Adrenal gland (tissue), 9 donors: ENCODE measurements at regions not wholly inside any gene's neighbourhood (a gene's known extent, or its start where the extent isn't known, plus 50 kb on each side); places are given as distances from the start of the nearest gene placed in this dataset.
A peak's percentile ranks its signal among the peaks of the same experiment; 100 is the strongest.

Experiments
- DNase-seq, 7 donors: peaks; one replicate each; pipeline ENCODE4 v3.0.0-alpha.2; 2019 to 2020
- H3K27ac ChIP-seq, 5 donors: fragments of 200-600 bp; sonication (generic) in 4 of 5; 1 replicate in 3 of 5; 2 replicates in 2 of 5; pipeline versions ENCODE4 v1.5.1 to v1.8.0; 2016 to 2020; ENCODE audit warnings: mild to moderate bottlenecking in 1 of 5
- H3K27me3 ChIP-seq: fragments of 200-600 bp; 2 replicates; pipeline ENCODE4 v1.8.0; 2021
- H3K36me3 ChIP-seq, 2 donors: fragments of 200-600 bp; replicated peaks in 1 of 2; 1 replicate in 1 of 2; 2 replicates in 1 of 2; pipeline versions ENCODE4 v1.5.1 to v1.8.0; 2018 to 2022
- H3K4me1 ChIP-seq, 2 donors: fragments of 200-600 bp; replicated peaks in 1 of 2; 1 replicate in 1 of 2; 2 replicates in 1 of 2; pipeline versions ENCODE4 v1.5.1 to v1.8.0; 2018 to 2021
- H3K4me3 ChIP-seq, 4 donors: fragments of 200-600 bp; sonication (generic) in 3 of 4; one replicate each; pipeline ENCODE4 v1.5.1; 2016 to 2018
- H3K9me3 ChIP-seq, 3 donors: fragments of 200-600 bp; sonication (generic) in 1 of 3; replicated peaks in 1 of 3; 1 replicate in 2 of 3; 2 replicates in 1 of 3; pipeline versions ENCODE4 v1.5.1 to v1.8.0; 2016 to 2021
- POLR2A ChIP-seq, 2 donors: fragments of 450-650 bp; IDR thresholded peaks; one replicate each; pipeline ENCODE4 v1.6.1; 2017; ENCODE audit warnings: antibody characterized with exemption in 2 of 2, mild to moderate bottlenecking in 2 of 2, moderate library complexity in 1 of 2
- WGBS, 4 donors: extraction: QIAGEN DNeasy Blood & Tissue Kit in 2 of 4; methylation state at CpG; one replicate each; pipeline versions ENCODE4 v1.1.5 to v1.1.7; 2013 to 2017; 5-methylcytosine and 5-hydroxymethylcytosine counted together
- intact Hi-C, 2 donors: fragments of 100-400 bp; cut with DNase I; formaldehyde crosslinking; loops; one replicate each; pipeline versions ENCODE4 v1.14.1 to v1.15.0; 2022 to 2023
- TF ChIP-seq, protein P1 (sequence below), 6 experiments: fragments of 450-650 bp in 4 of 6; fragments of 200-600 bp in 2 of 6; sonication (generic) in 1 of 6; IDR thresholded peaks; 1 replicate in 5 of 6; 2 replicates in 1 of 6; pipeline versions ENCODE4 v1.5.1 to v1.8.0; 2016 to 2021; ENCODE audit warnings: antibody characterized with exemption in 6 of 6, mild to moderate bottlenecking in 2 of 6, moderate library complexity in 1 of 6
- donor health status: healthy with polysubstance abuse.
- donor health status: Bipolar disorder and iron deficiency.
- donor health status: DM: yes; HTN: yes; CAD: no.
- donor health status: DM: no; HTN: no; CAD: no.
- donor health status: DM: no; HTN: no; CAD: no.

DNA sequence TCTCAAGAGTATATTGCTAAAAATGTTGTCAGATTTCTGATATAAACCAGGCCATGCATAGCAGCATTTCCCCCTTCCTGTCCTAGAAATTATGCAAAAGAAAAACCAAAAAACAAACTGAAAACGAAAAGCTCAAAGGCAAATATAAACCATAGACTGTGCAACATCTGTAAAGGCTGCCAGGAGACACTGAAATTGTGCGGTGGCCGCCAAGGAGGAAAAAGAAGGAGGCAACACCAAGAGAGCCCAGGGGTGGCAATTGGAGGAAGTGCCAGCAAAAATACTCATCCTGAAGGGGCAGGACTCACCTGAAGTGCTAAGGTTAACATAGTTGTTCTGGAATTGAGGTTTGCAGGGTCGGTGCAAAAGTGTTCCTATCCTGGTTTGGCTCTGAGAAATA, 92.0 kb downstream of the RWDD3 start:
- no peaks in the 10 kb centered on the region for H3K27me3 ChIP-seq
- DNase-seq = no peak
- WGBS, 4 donors = 46 to 60% (median 58%) methylated on average over 4 of the region's 4 CpGs
- no peaks in the 10 kb centered on the region for H3K36me3 ChIP-seq
- no peaks in the 10 kb centered on the region for H3K9me3 ChIP-seq
- no peaks in the 10 kb centered on the region for H3K4me1 ChIP-seq
- H3K27ac ChIP-seq = no peak overlapping the region
- no peak overlapping the region for H3K4me3 ChIP-seq
- no peak for TF ChIP-seq POLR2A (IDR thresholded peaks at IDR 0.05)
- TF ChIP-seq, protein P1, sequence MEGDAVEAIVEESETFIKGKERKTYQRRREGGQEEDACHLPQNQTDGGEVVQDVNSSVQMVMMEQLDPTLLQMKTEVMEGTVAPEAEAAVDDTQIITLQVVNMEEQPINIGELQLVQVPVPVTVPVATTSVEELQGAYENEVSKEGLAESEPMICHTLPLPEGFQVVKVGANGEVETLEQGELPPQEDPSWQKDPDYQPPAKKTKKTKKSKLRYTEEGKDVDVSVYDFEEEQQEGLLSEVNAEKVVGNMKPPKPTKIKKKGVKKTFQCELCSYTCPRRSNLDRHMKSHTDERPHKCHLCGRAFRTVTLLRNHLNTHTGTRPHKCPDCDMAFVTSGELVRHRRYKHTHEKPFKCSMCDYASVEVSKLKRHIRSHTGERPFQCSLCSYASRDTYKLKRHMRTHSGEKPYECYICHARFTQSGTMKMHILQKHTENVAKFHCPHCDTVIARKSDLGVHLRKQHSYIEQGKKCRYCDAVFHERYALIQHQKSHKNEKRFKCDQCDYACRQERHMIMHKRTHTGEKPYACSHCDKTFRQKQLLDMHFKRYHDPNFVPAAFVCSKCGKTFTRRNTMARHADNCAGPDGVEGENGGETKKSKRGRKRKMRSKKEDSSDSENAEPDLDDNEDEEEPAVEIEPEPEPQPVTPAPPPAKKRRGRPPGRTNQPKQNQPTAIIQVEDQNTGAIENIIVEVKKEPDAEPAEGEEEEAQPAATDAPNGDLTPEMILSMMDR (IDR thresholded peaks at IDR 0.05) = no peak
- intact Hi-C loops = no loop called here

DNA sequence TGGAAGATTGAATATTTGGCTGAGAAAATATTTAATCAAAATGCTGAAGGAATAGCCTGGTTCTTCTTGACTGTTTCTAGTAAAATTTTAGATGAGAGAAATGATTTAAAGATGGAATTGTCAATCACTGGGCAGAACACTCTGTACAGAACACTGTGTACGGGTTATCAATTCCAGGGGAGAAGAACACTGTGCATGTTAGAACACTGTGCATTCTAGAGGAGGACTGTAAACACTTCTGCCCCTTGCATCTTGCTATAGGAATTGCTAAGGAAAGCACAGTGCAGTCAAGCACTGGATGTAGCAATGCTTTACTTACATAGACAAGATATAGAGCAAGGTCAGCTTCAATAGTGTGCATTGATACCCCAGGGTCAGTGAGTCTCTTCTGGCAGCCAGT, 98.7 kb downstream of the RWDD3 start:
- 72 to 87% (median 82%) methylated on average over 1 of the region's 1 CpG for WGBS, 4 donors
- TF ChIP-seq POLR2A (IDR thresholded peaks at IDR 0.05) = no peak
- Histone ChIP-seq H3K4me3 (no peak overlapping the region), H3K27me3 (no peaks in the 10 kb centered on the region), H3K27ac (no peak overlapping the region), H3K36me3 (no peaks in the 10 kb centered on the region), H3K4me1 (no peaks in the 10 kb centered on the region), H3K9me3 (no peaks in the 10 kb centered on the region)
- intact Hi-C loops = no loop called here
- no peak for DNase-seq

DNA sequence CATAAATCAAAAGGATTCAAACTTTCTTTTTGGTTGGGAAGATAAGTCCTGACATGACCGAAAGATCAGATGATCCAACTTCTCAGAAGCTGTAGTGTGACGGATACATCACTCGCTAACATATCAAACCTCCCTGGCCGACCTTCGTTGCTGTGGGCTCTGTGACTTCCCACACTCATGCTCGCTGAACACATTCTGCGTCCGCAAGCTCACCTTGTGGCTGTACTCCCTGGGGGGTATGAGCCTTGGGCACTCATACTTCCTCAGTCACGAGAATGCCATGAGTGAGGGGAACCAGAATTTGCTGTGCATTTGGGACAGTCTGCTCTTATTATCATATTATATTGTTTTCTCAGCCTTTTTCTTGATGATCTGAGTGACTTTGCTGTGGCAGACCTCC, 105.4 kb downstream of the RWDD3 start:
- no peaks in the 10 kb centered on the region for H3K9me3 ChIP-seq
- intact Hi-C loops = no loop called here
- no peak overlapping the region for H3K4me3 ChIP-seq
- no peaks in the 10 kb centered on the region for H3K36me3 ChIP-seq
- no peaks in the 10 kb centered on the region for H3K4me1 ChIP-seq
- WGBS, 4 donors = 78 to 92% (median 85%) methylated on average over 9 of the region's 9 CpGs
- no peaks in the 10 kb centered on the region for H3K27me3 ChIP-seq
- TF ChIP-seq, protein P1 (IDR thresholded peaks at IDR 0.05) = no peak
- no peak for TF ChIP-seq POLR2A (IDR thresholded peaks at IDR 0.05)
- no peak overlapping the region for H3K27ac ChIP-seq
- no peak for DNase-seq

DNA sequence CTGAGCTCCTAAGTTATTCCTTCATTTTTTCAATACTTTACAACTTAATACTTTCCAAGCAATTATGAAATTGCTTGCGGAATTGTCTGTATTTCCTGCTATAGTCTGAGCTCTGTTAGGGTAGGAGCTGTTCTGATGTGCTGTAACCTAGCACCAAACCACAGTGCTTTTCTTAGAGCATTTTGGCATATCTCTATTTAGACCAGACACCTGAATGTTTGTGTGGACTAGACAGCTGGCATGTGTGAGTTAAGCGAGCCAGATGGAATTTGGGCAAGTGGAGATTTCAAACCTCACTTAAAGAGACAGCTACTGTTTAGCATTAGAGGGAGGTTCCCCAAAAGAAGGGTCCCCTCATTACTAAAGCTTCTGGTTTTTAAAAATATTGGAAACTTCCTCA, 106.1 kb downstream of the RWDD3 start:
- Histone ChIP-seq H3K9me3 (no peaks in the 10 kb centered on the region), H3K27me3 (no peaks in the 10 kb centered on the region), H3K4me3 (no peak overlapping the region), H3K36me3 (no peaks in the 10 kb centered on the region), H3K27ac (no peak overlapping the region), H3K4me1 (no peaks in the 10 kb centered on the region)
- 55 to 67% (median 63%) methylated on average over 2 of the region's 2 CpGs for WGBS, 4 donors
- DNase-seq = no peak
- TF ChIP-seq POLR2A (IDR thresholded peaks at IDR 0.05) = no peak
- TF ChIP-seq, protein P1 (IDR thresholded peaks at IDR 0.05) = no peak
- intact Hi-C loops = no loop called here

DNA sequence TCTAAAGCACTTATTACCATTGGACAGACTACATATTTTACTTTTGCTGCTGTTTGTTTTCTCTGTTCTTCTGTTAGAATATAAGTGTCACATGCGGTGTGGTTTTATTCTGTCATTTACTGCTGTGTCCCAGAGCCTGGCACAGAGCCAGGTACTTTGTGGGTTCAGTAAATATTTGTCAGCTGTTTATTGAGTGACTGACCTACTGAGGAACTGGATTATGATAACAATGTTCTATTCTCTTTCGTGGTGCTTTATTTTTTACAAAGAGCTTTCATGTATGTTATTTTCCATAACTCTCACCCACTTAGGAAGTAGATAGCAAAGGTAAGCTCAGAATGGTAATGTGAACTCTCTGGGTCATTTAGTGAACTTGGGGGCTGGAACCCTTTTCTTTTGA, 118.8 kb downstream of the RWDD3 start:
- WGBS, 4 donors = 45 to 60% (median 52%) methylated on average over 2 of the region's 2 CpGs

More for the DNA sequence above, 118.8 kb downstream of the RWDD3 start:
- Histone ChIP-seq H3K27me3 (no peaks in the 10 kb centered on the region), H3K4me3 (no peak overlapping the region), H3K4me1 (no peaks in the 10 kb centered on the region), H3K9me3 (no peaks in the 10 kb centered on the region), H3K27ac (no peak overlapping the region), H3K36me3 (no peaks in the 10 kb centered on the region)
- intact Hi-C loops = no loop called here
- no peak for TF ChIP-seq POLR2A (IDR thresholded peaks at IDR 0.05)
- TF ChIP-seq, protein P1 (IDR thresholded peaks at IDR 0.05) = no peak
- peak in 1 of 7 donors; percentile 53 for DNase-seq
